Neural cell (in vitro differentiated cells): ENCODE measurements at regions not wholly inside any gene's neighbourhood (a gene's known extent, or its start where the extent isn't known, plus 50 kb on each side); places are given as distances from the start of the nearest gene placed in this dataset.

Experiments used
- H2AFZ ChIP-seq: fragments of 200-600, 300-800 bp; sonication (generic), shearing (Covaris generic); 2 replicates; pipeline ENCODE4 v1.6.0; 2014; ENCODE audit warnings: low read depth, mild to moderate bottlenecking, antibody characterized with exemption, low read length, moderate library complexity
- H3F3A ChIP-seq: fragments of 200-600 bp; shearing (Covaris generic); 2 replicates; pipeline ENCODE4 v1.6.1; 2016; ENCODE audit warnings: mild to moderate bottlenecking, moderate library complexity, mixed read lengths, antibody characterized with exemption, low read length; ENCODE audit not compliant: insufficient read depth, poor library complexity, severe bottlenecking
- H3K27ac ChIP-seq: fragments of 200-600, 300-800 bp; sonication (generic), shearing (Covaris generic); 2 replicates; pipeline ENCODE4 v1.5.1; 2014; ENCODE audit warnings: mild to moderate bottlenecking, low read length, moderate library complexity
- H3K27me3 ChIP-seq: fragments of 300-800, 200-600 bp; sonication (generic), shearing (Covaris generic); 2 replicates; pipeline ENCODE4 v1.6.0; 2014; ENCODE audit warnings: mild to moderate bottlenecking, low read depth, low read length, moderate library complexity; ENCODE audit not compliant: insufficient read depth
- H3K36me3 ChIP-seq: fragments of 300-800, 200-600 bp; sonication (generic), shearing (Covaris generic); 2 replicates; pipeline ENCODE4 v1.5.1; 2014; ENCODE audit warnings: mild to moderate bottlenecking, antibody characterized with exemption, low read length, moderate library complexity; ENCODE audit not compliant: insufficient read depth
- H3K4me2 ChIP-seq: fragments of 300-800, 200-600 bp; sonication (generic), shearing (Covaris generic); 2 replicates; pipeline ENCODE4 v1.6.0; 2014; ENCODE audit warnings: mild to moderate bottlenecking, low read length
- H3K4me3 ChIP-seq: fragments of 300-800, 200-600 bp; sonication (generic), shearing (Covaris generic); 2 replicates; pipeline ENCODE4 v1.5.1; 2014; ENCODE audit warnings: mild to moderate bottlenecking, low read length, moderate library complexity
- H3K79me2 ChIP-seq: fragments of 200-600 bp; shearing (Covaris generic); replicated peaks from 2 replicates; pipeline ENCODE4 v1.6.0; 2014; ENCODE audit warnings: mild to moderate bottlenecking, low read length, moderate library complexity; ENCODE audit not compliant: insufficient read depth
- H3K9ac ChIP-seq: fragments of 300-800, 200-600 bp; sonication (generic), shearing (Covaris generic); 2 replicates; pipeline ENCODE4 v1.6.1; 2016; ENCODE audit warnings: mild to moderate bottlenecking, low read length, mixed read lengths
- H3K9me2 ChIP-seq: fragments of 200-600 bp; shearing (Covaris generic); 2 replicates; pipeline ENCODE4 v1.6.1; 2016; ENCODE audit warnings: mild to moderate bottlenecking, low read length, mixed read lengths; ENCODE audit not compliant: insufficient read depth
- H3K9me3 ChIP-seq: fragments of 200-600, 300-800 bp; sonication (generic), shearing (Covaris generic); 2 replicates; pipeline ENCODE4 v1.6.1; 2016; ENCODE audit warnings: mild to moderate bottlenecking, mixed run types, low read length, moderate library complexity, mixed read lengths
- H4K20me1 ChIP-seq: fragments of 200-600 bp; shearing (Covaris generic); 2 replicates; pipeline ENCODE4 v1.6.1; 2016; ENCODE audit warnings: mild to moderate bottlenecking, mixed run types; ENCODE audit not compliant: insufficient read depth
- EP300 ChIP-seq: fragments of 450-650 bp; conservative IDR thresholded peaks from 2 replicates; pipeline ENCODE4 v1.6.1; 2014; ENCODE audit warnings: antibody characterized with exemption, mild to moderate bottlenecking, moderate library complexity; ENCODE audit not compliant: poor library complexity, severe bottlenecking
- EZH2 ChIP-seq: fragments of 200-600, 300-800 bp; shearing (Covaris generic), sonication (generic); IDR thresholded peaks from 2 replicates; pipeline ENCODE4 v1.6.1; 2014; ENCODE audit warnings: antibody characterized with exemption, low read length, borderline replicate concordance, mild to moderate bottlenecking; ENCODE audit not compliant: insufficient read depth, poor library complexity, severe bottlenecking
- MXI1 ChIP-seq: fragments of 450-650 bp; conservative IDR thresholded peaks from 2 replicates; pipeline ENCODE4 v1.6.1; 2014; ENCODE audit warnings: antibody characterized with exemption, mild to moderate bottlenecking; ENCODE audit not compliant: poor library complexity, severe bottlenecking
- POLR2AphosphoS5 ChIP-seq: IDR thresholded peaks from 2 replicates; pipeline ENCODE4 v1.6.1; 2012
- RAD21 ChIP-seq: fragments of 450-650 bp; conservative IDR thresholded peaks from 2 replicates; pipeline ENCODE4 v1.6.1; 2014; ENCODE audit warnings: antibody characterized with exemption, mild to moderate bottlenecking, moderate library complexity
- SMC3 ChIP-seq: fragments of 450-650 bp; conservative IDR thresholded peaks from 2 replicates; pipeline ENCODE4 v1.6.1; 2014; ENCODE audit warnings: antibody characterized with exemption, mild to moderate bottlenecking, moderate library complexity; ENCODE audit not compliant: poor library complexity
- TAF1 ChIP-seq: IDR thresholded peaks from 2 replicates; pipeline ENCODE4 v1.6.1; 2012; ENCODE audit warnings: low read depth
- TF ChIP-seq, protein P1 (sequence below): fragments of 450-650 bp; IDR thresholded peaks from 2 replicates; pipeline ENCODE4 v1.5.1; 2014; ENCODE audit warnings: antibody characterized with exemption, mild to moderate bottlenecking, moderate library complexity; ENCODE audit not compliant: poor library complexity, severe bottlenecking
- TF ChIP-seq, protein P2 (sequence below): IDR thresholded peaks from 2 replicates; pipeline ENCODE4 v1.6.1; 2012; ENCODE audit warnings: borderline replicate concordance

GRCh38 chr16:86201746-86202145, 302.8 kb downstream of the IRF8 start:
- Histone ChIP-seq H3K27me3 (no peaks in the 10 kb centered on the region), H3K9me2 (no peaks in the 10 kb centered on the region), H4K20me1 (no peaks in the 10 kb centered on the region), H3K79me2 (no peaks in the 10 kb centered on the region), H3K4me2 (no peak overlapping the region), H3F3A (no peaks in the 10 kb centered on the region), H3K36me3 (no peaks in the 10 kb centered on the region), H3K27ac (no peak overlapping the region), H3K4me3 (no peak overlapping the region), H2AFZ (no peak overlapping the region), H3K9me3 (no peaks in the 10 kb centered on the region), H3K9ac (no peak overlapping the region)
- no peak for TF ChIP-seq TAF1
- no peak for TF ChIP-seq EZH2
- TF ChIP-seq, protein P1, sequence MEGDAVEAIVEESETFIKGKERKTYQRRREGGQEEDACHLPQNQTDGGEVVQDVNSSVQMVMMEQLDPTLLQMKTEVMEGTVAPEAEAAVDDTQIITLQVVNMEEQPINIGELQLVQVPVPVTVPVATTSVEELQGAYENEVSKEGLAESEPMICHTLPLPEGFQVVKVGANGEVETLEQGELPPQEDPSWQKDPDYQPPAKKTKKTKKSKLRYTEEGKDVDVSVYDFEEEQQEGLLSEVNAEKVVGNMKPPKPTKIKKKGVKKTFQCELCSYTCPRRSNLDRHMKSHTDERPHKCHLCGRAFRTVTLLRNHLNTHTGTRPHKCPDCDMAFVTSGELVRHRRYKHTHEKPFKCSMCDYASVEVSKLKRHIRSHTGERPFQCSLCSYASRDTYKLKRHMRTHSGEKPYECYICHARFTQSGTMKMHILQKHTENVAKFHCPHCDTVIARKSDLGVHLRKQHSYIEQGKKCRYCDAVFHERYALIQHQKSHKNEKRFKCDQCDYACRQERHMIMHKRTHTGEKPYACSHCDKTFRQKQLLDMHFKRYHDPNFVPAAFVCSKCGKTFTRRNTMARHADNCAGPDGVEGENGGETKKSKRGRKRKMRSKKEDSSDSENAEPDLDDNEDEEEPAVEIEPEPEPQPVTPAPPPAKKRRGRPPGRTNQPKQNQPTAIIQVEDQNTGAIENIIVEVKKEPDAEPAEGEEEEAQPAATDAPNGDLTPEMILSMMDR, result no peak
- TF ChIP-seq RAD21, result no peak
- TF ChIP-seq SMC3, result no peak
- TF ChIP-seq, protein P2, sequence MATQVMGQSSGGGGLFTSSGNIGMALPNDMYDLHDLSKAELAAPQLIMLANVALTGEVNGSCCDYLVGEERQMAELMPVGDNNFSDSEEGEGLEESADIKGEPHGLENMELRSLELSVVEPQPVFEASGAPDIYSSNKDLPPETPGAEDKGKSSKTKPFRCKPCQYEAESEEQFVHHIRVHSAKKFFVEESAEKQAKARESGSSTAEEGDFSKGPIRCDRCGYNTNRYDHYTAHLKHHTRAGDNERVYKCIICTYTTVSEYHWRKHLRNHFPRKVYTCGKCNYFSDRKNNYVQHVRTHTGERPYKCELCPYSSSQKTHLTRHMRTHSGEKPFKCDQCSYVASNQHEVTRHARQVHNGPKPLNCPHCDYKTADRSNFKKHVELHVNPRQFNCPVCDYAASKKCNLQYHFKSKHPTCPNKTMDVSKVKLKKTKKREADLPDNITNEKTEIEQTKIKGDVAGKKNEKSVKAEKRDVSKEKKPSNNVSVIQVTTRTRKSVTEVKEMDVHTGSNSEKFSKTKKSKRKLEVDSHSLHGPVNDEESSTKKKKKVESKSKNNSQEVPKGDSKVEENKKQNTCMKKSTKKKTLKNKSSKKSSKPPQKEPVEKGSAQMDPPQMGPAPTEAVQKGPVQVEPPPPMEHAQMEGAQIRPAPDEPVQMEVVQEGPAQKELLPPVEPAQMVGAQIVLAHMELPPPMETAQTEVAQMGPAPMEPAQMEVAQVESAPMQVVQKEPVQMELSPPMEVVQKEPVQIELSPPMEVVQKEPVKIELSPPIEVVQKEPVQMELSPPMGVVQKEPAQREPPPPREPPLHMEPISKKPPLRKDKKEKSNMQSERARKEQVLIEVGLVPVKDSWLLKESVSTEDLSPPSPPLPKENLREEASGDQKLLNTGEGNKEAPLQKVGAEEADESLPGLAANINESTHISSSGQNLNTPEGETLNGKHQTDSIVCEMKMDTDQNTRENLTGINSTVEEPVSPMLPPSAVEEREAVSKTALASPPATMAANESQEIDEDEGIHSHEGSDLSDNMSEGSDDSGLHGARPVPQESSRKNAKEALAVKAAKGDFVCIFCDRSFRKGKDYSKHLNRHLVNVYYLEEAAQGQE, result no peak
- no peak for TF ChIP-seq POLR2AphosphoS5
- no peak for TF ChIP-seq MXI1
- TF ChIP-seq EP300, result no peak

GRCh38 chr16:86202267-86202666, 303.3 kb downstream of the IRF8 start:
- no peaks in the 10 kb centered on the region for H3K36me3 ChIP-seq
- H3K27me3 ChIP-seq, result no peaks in the 10 kb centered on the region
- H3K27ac ChIP-seq, result no peak overlapping the region
- no peak overlapping the region for H3K4me2 ChIP-seq
- no peaks in the 10 kb centered on the region for H3K79me2 ChIP-seq
- H3K4me3 ChIP-seq, result no peak overlapping the region
- no peaks in the 10 kb centered on the region for H3K9me2 ChIP-seq
- no peaks in the 10 kb centered on the region for H4K20me1 ChIP-seq
- TF ChIP-seq RAD21, result no peak
- no peak for TF ChIP-seq SMC3
- no peak for TF ChIP-seq POLR2AphosphoS5
- TF ChIP-seq TAF1, result no peak
- TF ChIP-seq, protein P2, result no peak
- TF ChIP-seq MXI1, result no peak
- TF ChIP-seq EP300, result no peak
- no peak for TF ChIP-seq EZH2
- TF ChIP-seq, protein P1, result no peak
- H2AFZ ChIP-seq, result no peak overlapping the region
- H3F3A ChIP-seq, result no peaks in the 10 kb centered on the region
- no peak overlapping the region for H3K9ac ChIP-seq
- no peaks in the 10 kb centered on the region for H3K9me3 ChIP-seq
